Fibroblast of mammary gland (primary cell): ENCODE measurements at regions not wholly inside any gene's neighbourhood (a gene's known extent, or its start where the extent isn't known, plus 50 kb on each side); places are given as distances from the start of the nearest gene placed in this dataset.
"Not testable (repeated sequence)": the region's sequence is repeated elsewhere in the genome, so short reads cannot be mapped to it uniquely, and the experiment has no call there.

ENCODE experiments used
- DNase-seq: peaks from one replicate; pipeline ENCODE4 v3.0.0-alpha.2; 2010; ENCODE audit warnings: low read depth
- H3K4me3 ChIP-seq: 2 replicates; pipeline ENCODE4 v1.5.1; 2011; ENCODE audit warnings: low read depth, mild to moderate bottlenecking, low read length, moderate library complexity; ENCODE audit not compliant: control insufficient read depth
- TF ChIP-seq, protein P1 (sequence below): conservative IDR thresholded peaks from 2 replicates; pipeline ENCODE4 v1.5.1; 2011; ENCODE audit warnings: low read depth, low read length, inconsistent platforms; ENCODE audit not compliant: control insufficient read depth, insufficient read depth

DNA sequence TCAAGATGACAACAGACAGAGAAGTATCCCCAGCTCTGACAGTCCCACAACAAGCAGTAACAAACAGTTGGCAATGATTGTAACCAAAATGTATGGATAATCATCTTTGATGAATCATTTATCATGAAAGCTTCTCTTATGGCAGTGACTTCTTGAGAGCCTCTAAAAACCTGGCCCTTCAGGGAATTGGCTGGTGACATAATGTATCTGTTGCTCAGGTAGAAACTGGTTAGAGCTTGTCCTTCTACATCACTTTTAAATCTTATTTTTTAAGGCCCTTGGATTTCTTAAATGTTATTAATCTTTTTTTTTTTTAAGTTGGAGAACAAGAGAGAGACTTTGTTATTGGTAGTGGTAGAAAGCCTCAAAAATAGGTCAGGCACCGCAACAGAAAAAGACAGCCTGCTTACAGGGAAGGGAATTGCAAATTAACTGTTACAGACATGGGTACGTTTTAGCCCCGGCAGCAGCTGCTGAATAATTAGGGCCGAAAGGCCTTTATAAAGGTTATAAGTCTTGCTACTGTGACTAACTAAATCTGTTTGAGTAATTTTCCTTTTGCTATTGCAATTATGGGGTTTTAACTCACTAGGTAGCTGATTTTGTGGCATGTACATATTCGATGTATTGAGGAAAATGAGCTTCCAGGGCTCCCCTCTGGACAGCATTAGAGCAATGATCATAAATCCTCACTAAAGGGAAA, 207.7 kb upstream of the LRRC4C start:
- no peak for DNase-seq
- TF ChIP-seq, protein P1, sequence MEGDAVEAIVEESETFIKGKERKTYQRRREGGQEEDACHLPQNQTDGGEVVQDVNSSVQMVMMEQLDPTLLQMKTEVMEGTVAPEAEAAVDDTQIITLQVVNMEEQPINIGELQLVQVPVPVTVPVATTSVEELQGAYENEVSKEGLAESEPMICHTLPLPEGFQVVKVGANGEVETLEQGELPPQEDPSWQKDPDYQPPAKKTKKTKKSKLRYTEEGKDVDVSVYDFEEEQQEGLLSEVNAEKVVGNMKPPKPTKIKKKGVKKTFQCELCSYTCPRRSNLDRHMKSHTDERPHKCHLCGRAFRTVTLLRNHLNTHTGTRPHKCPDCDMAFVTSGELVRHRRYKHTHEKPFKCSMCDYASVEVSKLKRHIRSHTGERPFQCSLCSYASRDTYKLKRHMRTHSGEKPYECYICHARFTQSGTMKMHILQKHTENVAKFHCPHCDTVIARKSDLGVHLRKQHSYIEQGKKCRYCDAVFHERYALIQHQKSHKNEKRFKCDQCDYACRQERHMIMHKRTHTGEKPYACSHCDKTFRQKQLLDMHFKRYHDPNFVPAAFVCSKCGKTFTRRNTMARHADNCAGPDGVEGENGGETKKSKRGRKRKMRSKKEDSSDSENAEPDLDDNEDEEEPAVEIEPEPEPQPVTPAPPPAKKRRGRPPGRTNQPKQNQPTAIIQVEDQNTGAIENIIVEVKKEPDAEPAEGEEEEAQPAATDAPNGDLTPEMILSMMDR, result no peak
- no peak overlapping the region for H3K4me3 ChIP-seq

DNA sequence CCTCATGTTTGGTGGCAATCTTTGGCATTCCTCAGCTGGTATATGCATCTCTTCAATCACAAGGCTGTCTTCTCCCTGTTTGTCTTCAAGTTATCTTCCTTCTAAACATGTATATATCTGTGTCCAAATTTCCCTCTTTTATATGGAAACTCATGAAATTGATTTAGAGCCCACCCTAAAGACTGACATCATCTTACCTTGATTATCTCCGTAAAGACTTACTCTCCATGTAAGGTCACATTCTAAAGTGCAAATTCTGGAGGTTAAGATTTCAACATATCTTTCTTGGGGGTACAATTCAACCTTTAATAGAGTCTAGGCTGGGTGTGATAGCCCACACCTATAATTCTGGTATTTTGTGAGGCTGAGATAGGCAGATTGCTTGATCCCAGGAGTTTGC, 215.8 kb upstream of the LRRC4C start:
- TF ChIP-seq, protein P1, result no peak
- no peak overlapping the region for H3K4me3 ChIP-seq
- no peak for DNase-seq

DNA sequence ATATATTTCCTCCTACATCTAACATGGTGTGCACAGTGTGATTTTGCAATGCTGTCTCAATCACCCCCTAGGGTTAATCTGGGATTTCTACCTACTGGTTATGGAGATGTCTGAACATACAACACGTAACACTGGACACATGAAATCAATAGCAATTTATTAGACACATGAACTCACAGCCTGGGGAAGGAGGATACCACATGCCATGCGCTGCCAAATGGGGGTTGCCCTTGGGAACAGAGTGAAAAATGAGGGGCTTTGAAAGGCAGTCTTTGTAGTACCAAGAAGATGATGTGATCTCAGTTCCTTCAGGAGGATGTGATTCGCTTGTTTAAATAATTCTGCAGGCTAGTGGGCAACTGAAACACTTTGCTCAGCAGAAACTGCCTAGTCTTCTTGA, 253.6 kb upstream of the LRRC4C start:
- DNase-seq, result no peak
- no peak overlapping the region for H3K4me3 ChIP-seq
- TF ChIP-seq, protein P1, result no peak

DNA sequence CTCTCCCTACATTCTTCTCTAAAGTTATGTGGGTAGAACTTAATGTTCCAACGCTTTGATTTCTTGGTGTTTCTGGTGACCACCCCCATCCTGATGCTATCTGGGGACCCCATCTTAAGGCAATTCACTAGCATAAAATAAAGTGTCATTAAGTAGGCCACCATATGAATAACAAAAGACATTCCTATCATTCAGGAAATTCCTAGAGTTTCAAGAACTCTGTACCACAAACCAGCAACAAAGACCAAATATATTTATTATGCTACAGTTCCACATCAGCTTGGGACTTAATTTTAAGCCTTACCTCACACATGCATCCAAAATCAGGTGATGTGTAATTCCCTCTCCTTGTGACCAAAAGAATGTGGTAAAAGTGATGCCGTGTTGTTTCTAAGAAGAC, 254.6 kb upstream of the LRRC4C start:
- H3K4me3 ChIP-seq, result no peak overlapping the region
- no peak for DNase-seq
- TF ChIP-seq, protein P1, result no peak

DNA sequence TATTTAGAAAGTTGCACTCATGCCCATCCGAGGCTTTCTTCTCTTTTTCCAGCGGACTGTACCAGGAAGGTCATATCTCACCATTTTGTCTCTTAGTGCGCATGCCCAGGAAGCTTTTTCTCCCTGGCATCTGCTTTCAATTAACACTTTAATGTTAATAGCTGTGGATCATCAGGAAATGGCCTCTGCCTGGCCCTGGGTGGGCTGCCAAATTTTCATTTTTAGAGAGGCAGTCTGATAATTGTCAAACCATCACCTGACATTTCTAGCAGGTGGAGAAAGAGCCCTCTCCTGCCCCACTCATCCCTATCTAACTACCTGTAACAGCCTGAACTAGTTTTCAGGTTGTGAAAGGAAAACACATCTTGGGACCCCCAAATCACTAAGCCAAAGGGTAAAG, 257.4 kb upstream of the LRRC4C start:
- TF ChIP-seq, protein P1, result no peak

DNA sequence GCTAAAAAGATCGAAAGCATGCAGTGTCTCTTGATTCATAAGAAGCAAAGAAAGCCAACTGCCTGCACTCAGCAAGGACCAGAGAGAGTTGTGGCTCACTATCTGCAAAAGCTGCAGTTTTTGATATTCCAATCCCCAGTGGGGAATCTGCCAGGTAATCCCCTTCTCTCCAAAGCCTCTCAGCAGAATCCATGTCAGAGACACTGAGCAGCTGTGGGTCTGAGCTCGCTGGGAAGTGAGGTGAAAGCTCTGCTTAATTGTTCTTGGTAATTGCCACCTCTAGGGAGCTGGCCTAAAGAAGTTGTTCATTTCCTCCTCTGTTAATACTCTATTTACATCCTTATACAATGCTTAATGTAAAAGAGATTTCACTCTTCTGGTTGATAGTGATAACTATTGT, 261.3 kb upstream of the LRRC4C start:
- TF ChIP-seq, protein P1, result no peak
- no peak for DNase-seq
- no peak overlapping the region for H3K4me3 ChIP-seq

More for the DNA sequence above, 257.4 kb upstream of the LRRC4C start:
- no peak overlapping the region for H3K4me3 ChIP-seq
- no peak for DNase-seq

DNA sequence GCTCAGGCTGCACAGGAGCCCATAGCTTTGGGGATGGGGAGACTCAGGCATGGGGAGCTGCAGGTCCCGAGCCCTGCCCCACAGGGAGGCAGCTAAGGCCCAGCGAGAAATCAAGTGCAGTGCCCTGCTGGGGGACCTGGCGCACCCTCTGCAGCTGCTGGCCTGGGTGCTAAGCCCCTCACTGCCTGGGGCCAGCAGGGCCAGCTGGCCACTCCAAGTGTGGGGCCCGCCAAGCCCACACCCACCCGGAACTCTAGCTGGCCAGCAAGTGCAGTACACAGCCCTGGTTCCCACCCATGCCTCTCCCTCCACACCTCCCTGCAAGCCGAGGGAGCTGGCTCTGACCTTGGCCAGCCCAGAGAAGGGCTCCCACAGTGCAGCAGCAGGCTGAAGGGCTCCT, 268.7 kb upstream of the LRRC4C start:
- DNase-seq, H3K4me3 ChIP-seq: not testable (repeated sequence)
